Right ventricle myocardium inferior (tissue), 1 donor: ENCODE measurements at regions not wholly inside any gene's neighbourhood (a gene's known extent, or its start where the extent isn't known, plus 50 kb on each side); places are given as distances from the start of the nearest gene placed in this dataset.
"Not testable (repeated sequence)": the region's sequence is repeated elsewhere in the genome, so short reads cannot be mapped to it uniquely, and the experiment has no call there.

ENCODE experiments used
- ATAC-seq: fragments of 200-7000 bp; cut with Tn5 transposase; one replicate; pipeline ENCODE4 v1.9.1; 2020; ENCODE audit warnings: mild to moderate bottlenecking, moderate library complexity
- DNase-seq: peaks from one replicate; pipeline ENCODE4 v3.0.0; 2021; ENCODE audit errors: missing footprints
- intact Hi-C: fragments of 100-400 bp; cut with DNase I; formaldehyde crosslinking; loops from one replicate; pipeline ENCODE4 v1.11.0; 2022
- donor health status: DM: no; HTN: yes; CAD: no; lungs with severe emphysema.

- intact Hi-C loops, ATAC-seq, DNase-seq: not testable (repeated sequence)
Observed at GRCh38 chr9:97187706-97188105, 119.8 kb upstream of the CCDC180 start.

GRCh38 chr9:97186493-97186892 is 121.0 kb upstream of the CCDC180 start:
- no peak for DNase-seq
- no peak for ATAC-seq
- intact Hi-C loops: no loop called here

- DNase-seq, ATAC-seq, intact Hi-C loops: not testable (repeated sequence)
Observed at GRCh38 chr9:97182532-97182931, 124.9 kb upstream of the CCDC180 start.

- ATAC-seq (no peak), DNase-seq (no peak)
- intact Hi-C loops: no loop called here
Observed at GRCh38 chr9:97179616-97180015, 127.8 kb upstream of the CCDC180 start.

GRCh38 chr9:97176206-97176605 is 131.3 kb upstream of the CCDC180 start:
- intact Hi-C loops: no loop called here
- ATAC-seq: no peak
- no peak for DNase-seq

- ATAC-seq, DNase-seq, intact Hi-C loops: not testable (repeated sequence)
Observed at GRCh38 chr9:97168174-97168573, 129.2 kb upstream of the CTSV start.

- ATAC-seq, DNase-seq: not testable (repeated sequence)
Observed at GRCh38 chr9:97166496-97167138, 127.7 kb upstream of the CTSV start.

GRCh38 chr9:97160255-97160654 is 121.3 kb upstream of the CTSV start:
- ATAC-seq (no peak), DNase-seq (no peak)
- intact Hi-C loops: no loop called here

More at GRCh38 chr9:97166496-97167138, 127.7 kb upstream of the CTSV start:
- intact Hi-C loops: not testable (repeated sequence)

GRCh38 chr9:97158722-97159121 is 119.8 kb upstream of the CTSV start:
- ATAC-seq, DNase-seq, intact Hi-C loops: not testable (repeated sequence)

- intact Hi-C loops, ATAC-seq, DNase-seq: not testable (repeated sequence)
Observed at GRCh38 chr9:97155441-97155840, 116.5 kb upstream of the CTSV start.

- DNase-seq: no peak
- no peak for ATAC-seq
- intact Hi-C loops: no loop called here
Observed at GRCh38 chr9:97153967-97154366, 115.0 kb upstream of the CTSV start.

GRCh38 chr9:97153160-97153559 is 114.2 kb upstream of the CTSV start:
- DNase-seq, ATAC-seq, intact Hi-C loops: not testable (repeated sequence)

GRCh38 chr9:97150471-97150870 is 111.5 kb upstream of the CTSV start:
- intact Hi-C loops: not testable (repeated sequence)

GRCh38 chr9:97148428-97148827 is 109.5 kb upstream of the CTSV start:
- DNase-seq, intact Hi-C loops, ATAC-seq: not testable (repeated sequence)

More at GRCh38 chr9:97150471-97150870, 111.5 kb upstream of the CTSV start:
- not testable (repeated sequence) for DNase-seq, ATAC-seq

GRCh38 chr9:97145680-97146079 is 106.7 kb upstream of the CTSV start:
- DNase-seq, ATAC-seq, intact Hi-C loops: not testable (repeated sequence)

GRCh38 chr9:97140566-97140965 is 101.6 kb upstream of the CTSV start:
- no peak for ATAC-seq
- DNase-seq: no peak
- intact Hi-C loops: no loop called here

- DNase-seq: no peak
- no peak for ATAC-seq
- intact Hi-C loops: no loop called here
Observed at GRCh38 chr9:97136421-97136820, 97.5 kb upstream of the CTSV start.

GRCh38 chr9:97133966-97134365 is 95.0 kb upstream of the CTSV start:
- ATAC-seq, DNase-seq, intact Hi-C loops: not testable (repeated sequence)

GRCh38 chr9:97132865-97133264 is 93.9 kb upstream of the CTSV start:
- intact Hi-C loops: no loop called here
- no peak for ATAC-seq

GRCh38 chr9:97130864-97131263 is 91.9 kb upstream of the CTSV start:
- ATAC-seq, DNase-seq, intact Hi-C loops: not testable (repeated sequence)

More at GRCh38 chr9:97132865-97133264, 93.9 kb upstream of the CTSV start:
- no peak for DNase-seq
